OCI-LY7 (cell line): ENCODE measurements at regions not wholly inside any gene's neighbourhood (a gene's known extent, or its start where the extent isn't known, plus 50 kb on each side); places are given as distances from the start of the nearest gene placed in this dataset.
"Not testable (repeated sequence)": the region's sequence is repeated elsewhere in the genome, so short reads cannot be mapped to it uniquely, and the experiment has no call there.

Experiments
- BruUV-seq: library from RNA; stranded (reverse); fragments of 400-500 nt; replicated peaks from 2 replicates; lab custom pipeline; 2021; lab: Mats Ljungman, UMichigan
- CTCF ChIA-PET: fragments of 300-600 bp; sonication (Branson Sonifier 250); formaldehyde crosslinking; loops from one replicate; lab custom pipeline; 2022; ENCODE audit warnings: antibody characterized with exemption; ENCODE audit not compliant: unreplicated experiment; lab: Charles Lee
- POLR2A ChIA-PET: fragments of 300-600 bp; sonication (Branson Sonifier 250); formaldehyde crosslinking; loops from one replicate; lab custom pipeline; 2022; ENCODE audit warnings: antibody characterized with exemption; lab: Charles Lee
- DNase-seq: peaks from one replicate; pipeline ENCODE4 v3.0.0-alpha.2; 2015; ENCODE audit warnings: low spot score
- H2AFZ ChIP-seq: fragments of 200-600 bp; sonication (generic), shearing (Covaris generic); 2 replicates; pipeline ENCODE4 v1.6.1; 2014; ENCODE audit warnings: mild to moderate bottlenecking, antibody characterized with exemption, low read length, moderate library complexity
- H3K27ac ChIP-seq: fragments of 200-600 bp; sonication (generic); 2 replicates; pipeline ENCODE4 v1.5.1; 2014; ENCODE audit warnings: mixed run types, low read depth, mild to moderate bottlenecking, moderate library complexity, low read length, inconsistent platforms; ENCODE audit not compliant: poor library complexity, severe bottlenecking
- H3K36me3 ChIP-seq: fragments of 200-600 bp; sonication (generic); 2 replicates; pipeline ENCODE4 v1.6.1; 2014; ENCODE audit warnings: mild to moderate bottlenecking, antibody characterized with exemption, low read length, moderate library complexity, mixed read lengths; ENCODE audit not compliant: insufficient read depth
- H3K4me1 ChIP-seq: fragments of 200-600 bp; sonication (generic); 2 replicates; pipeline ENCODE4 v1.5.1; 2014; ENCODE audit warnings: mild to moderate bottlenecking, low read length; ENCODE audit not compliant: insufficient read depth, poor library complexity, severe bottlenecking
- H3K4me2 ChIP-seq: fragments of 200-600 bp; sonication (generic); 2 replicates; pipeline ENCODE4 v1.6.1; 2014; ENCODE audit warnings: mild to moderate bottlenecking, low read length
- H3K4me3 ChIP-seq: fragments of 200-600 bp; sonication (generic); 2 replicates; pipeline ENCODE4 v1.5.1; 2014; ENCODE audit warnings: mild to moderate bottlenecking, low read depth, low read length; ENCODE audit not compliant: poor library complexity, severe bottlenecking
- H3K79me2 ChIP-seq: fragments of 200-600 bp; sonication (generic); 2 replicates; pipeline ENCODE4 v1.6.1; 2016; ENCODE audit warnings: low read depth, mild to moderate bottlenecking, low read length, moderate library complexity, mixed read lengths; ENCODE audit not compliant: insufficient read depth
- H3K9me2 ChIP-seq: fragments of 200-600 bp; sonication (generic); 2 replicates; pipeline ENCODE4 v1.6.1; 2016; ENCODE audit warnings: mild to moderate bottlenecking, low read length, mixed read lengths; ENCODE audit not compliant: insufficient read depth
- H3K9me3 ChIP-seq: fragments of 200-600 bp; sonication (generic); 2 replicates; pipeline ENCODE4 v1.6.1; 2014; ENCODE audit warnings: mild to moderate bottlenecking, mixed run types, low read length, mixed read lengths
- H4K20me1 ChIP-seq: fragments of 200-600 bp; sonication (generic); 2 replicates; pipeline ENCODE4 v1.6.1; 2014; ENCODE audit warnings: mild to moderate bottlenecking, antibody characterized with exemption, low read length, moderate library complexity, mixed read lengths; ENCODE audit not compliant: insufficient read depth
- CTCF ChIP-seq: fragments of 200-600 bp; sonication (generic); conservative IDR thresholded peaks from 2 replicates; pipeline ENCODE4 v1.5.1; 2014; ENCODE audit warnings: mild to moderate bottlenecking, antibody characterized with exemption, low read length, moderate library complexity, mixed read lengths
- EZH2phosphoT487 ChIP-seq: fragments of 200-600 bp; sonication (generic); IDR thresholded peaks from 2 replicates; pipeline ENCODE4 v1.6.1; 2018; ENCODE audit warnings: low read depth, borderline replicate concordance, mild to moderate bottlenecking, mixed run types, antibody characterized with exemption, low read length, moderate library complexity, mixed read lengths
- intact Hi-C: fragments of 100-400 bp; cut with micrococcal nuclease; formaldehyde crosslinking; loops from one replicate; pipeline ENCODE4 v1.10.0; 2022; ENCODE audit not compliant: unreplicated experiment

GRCh38 chr4:45472490-45472889, 651.4 kb downstream of the GABRG1 start:
- ChIA-PET CTCF (no interaction called here), POLR2A (no interaction called here)
- no peak for DNase-seq
- no TSS peak for BruUV-seq
- TF ChIP-seq CTCF: no peak
- TF ChIP-seq EZH2phosphoT487: no peak
- intact Hi-C loops: no loop called here
- no peaks in the 10 kb centered on the region for H3K79me2 ChIP-seq
- no peaks in the 10 kb centered on the region for H3K9me2 ChIP-seq
- H3K9me3 ChIP-seq: no peaks in the 10 kb centered on the region
- no peak overlapping the region for H3K4me2 ChIP-seq
- H3K36me3 ChIP-seq: no peaks in the 10 kb centered on the region
- no peak overlapping the region for H3K27ac ChIP-seq
- H3K4me3 ChIP-seq: no peak overlapping the region
- H4K20me1 ChIP-seq: no peaks in the 10 kb centered on the region
- H2AFZ ChIP-seq: no peak overlapping the region
- no peaks in the 10 kb centered on the region for H3K4me1 ChIP-seq

GRCh38 chr4:45471335-45471734, 652.5 kb downstream of the GABRG1 start:
- intact Hi-C loops: no loop called here

GRCh38 chr4:45467157-45467556, 656.7 kb downstream of the GABRG1 start:
- H3K9me2 ChIP-seq: no peaks in the 10 kb centered on the region
- no peak for DNase-seq
- CTCF ChIA-PET: no interaction called here
- no peak overlapping the region for H3K4me2 ChIP-seq
- no peaks in the 10 kb centered on the region for H3K4me1 ChIP-seq
- no peaks in the 10 kb centered on the region for H4K20me1 ChIP-seq
- H3K36me3 ChIP-seq: no peaks in the 10 kb centered on the region
- TF ChIP-seq EZH2phosphoT487 (no peak), CTCF (no peak)
- H3K9me3 ChIP-seq: no peaks in the 10 kb centered on the region
- no TSS peak for BruUV-seq
- POLR2A ChIA-PET: no interaction called here
- H3K79me2 ChIP-seq: no peaks in the 10 kb centered on the region
- no peak overlapping the region for H3K4me3 ChIP-seq
- H2AFZ ChIP-seq: no peak overlapping the region
- H3K27ac ChIP-seq: no peak overlapping the region
- intact Hi-C loops: no loop called here

More at GRCh38 chr4:45471335-45471734, 652.5 kb downstream of the GABRG1 start:
- H3K79me2 ChIP-seq: no peaks in the 10 kb centered on the region
- TF ChIP-seq EZH2phosphoT487 (no peak), CTCF (no peak)
- H3K36me3 ChIP-seq: no peaks in the 10 kb centered on the region
- H3K9me2 ChIP-seq: no peaks in the 10 kb centered on the region
- H3K4me3 ChIP-seq: no peak overlapping the region
- no peaks in the 10 kb centered on the region for H3K9me3 ChIP-seq
- H3K4me1 ChIP-seq: no peaks in the 10 kb centered on the region
- no peak overlapping the region for H2AFZ ChIP-seq
- ChIA-PET POLR2A (no interaction called here), CTCF (no interaction called here)
- no peak overlapping the region for H3K27ac ChIP-seq
- no peak overlapping the region for H3K4me2 ChIP-seq
- DNase-seq: no peak
- no peaks in the 10 kb centered on the region for H4K20me1 ChIP-seq
- BruUV-seq: no TSS peak

- H3K4me3 ChIP-seq, H4K20me1 ChIP-seq, H3K4me1 ChIP-seq, H3K36me3 ChIP-seq, H3K79me2 ChIP-seq, H3K9me2 ChIP-seq, POLR2A ChIA-PET, intact Hi-C loops, H2AFZ ChIP-seq, DNase-seq, H3K9me3 ChIP-seq, H3K4me2 ChIP-seq, BruUV-seq, CTCF ChIA-PET, H3K27ac ChIP-seq: not testable (repeated sequence)
These were observed 663.7 kb downstream of the GABRG1 start for GRCh38 chr4:45460157-45460556.
